GM23338 (cell line): ENCODE measurements at regions not wholly inside any gene's neighbourhood (a gene's known extent, or its start where the extent isn't known, plus 50 kb on each side); places are given as distances from the start of the nearest gene placed in this dataset.

Source experiments
- CREB1 ChIP-seq: fragments of 250-450 bp; sonication (Bioruptor Pico); IDR thresholded peaks from 2 replicates; pipeline ENCODE4 v1.5.0; 2020; ENCODE audit warnings: low read depth, mild to moderate bottlenecking, moderate library complexity
- TF ChIP-seq, protein P1 (sequence below), 2 experiments: fragments of 200-600 bp in 1 of 2; sonication (generic) in 1 of 2; conservative IDR thresholded peaks; 2 replicates each; pipeline versions ENCODE4 v1.5.1 to v1.6.1; 2016 to 2017; ENCODE audit warnings: antibody characterized with exemption in 2 of 2, low read depth in 2 of 2, mild to moderate bottlenecking in 2 of 2, moderate library complexity in 1 of 2

DNA sequence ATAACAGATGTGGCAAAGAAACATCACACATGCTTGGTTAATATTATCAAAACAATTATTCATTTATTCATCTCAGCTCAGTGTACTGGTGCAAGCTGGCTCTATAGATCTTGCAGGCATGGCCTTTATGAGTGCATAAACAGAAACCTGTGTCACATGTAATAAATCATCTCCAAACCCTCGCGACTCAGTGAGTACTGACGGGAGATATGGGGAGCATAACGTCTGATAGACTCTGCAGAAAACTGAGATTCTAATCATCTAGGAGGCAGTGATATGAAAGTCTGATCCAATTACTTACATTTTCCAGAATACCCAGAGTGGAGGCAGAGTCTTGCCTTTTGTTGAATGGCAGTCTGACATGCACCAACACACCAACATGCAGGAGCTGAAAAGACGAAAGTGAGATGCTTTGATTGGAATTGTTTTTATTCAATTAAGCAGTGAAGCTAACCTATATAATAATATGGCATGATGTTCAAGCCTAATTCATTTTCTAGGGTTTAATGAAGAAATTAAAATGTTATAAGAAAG lies 416.8 kb downstream of the RNF144A start:
- TF ChIP-seq, protein P1, sequence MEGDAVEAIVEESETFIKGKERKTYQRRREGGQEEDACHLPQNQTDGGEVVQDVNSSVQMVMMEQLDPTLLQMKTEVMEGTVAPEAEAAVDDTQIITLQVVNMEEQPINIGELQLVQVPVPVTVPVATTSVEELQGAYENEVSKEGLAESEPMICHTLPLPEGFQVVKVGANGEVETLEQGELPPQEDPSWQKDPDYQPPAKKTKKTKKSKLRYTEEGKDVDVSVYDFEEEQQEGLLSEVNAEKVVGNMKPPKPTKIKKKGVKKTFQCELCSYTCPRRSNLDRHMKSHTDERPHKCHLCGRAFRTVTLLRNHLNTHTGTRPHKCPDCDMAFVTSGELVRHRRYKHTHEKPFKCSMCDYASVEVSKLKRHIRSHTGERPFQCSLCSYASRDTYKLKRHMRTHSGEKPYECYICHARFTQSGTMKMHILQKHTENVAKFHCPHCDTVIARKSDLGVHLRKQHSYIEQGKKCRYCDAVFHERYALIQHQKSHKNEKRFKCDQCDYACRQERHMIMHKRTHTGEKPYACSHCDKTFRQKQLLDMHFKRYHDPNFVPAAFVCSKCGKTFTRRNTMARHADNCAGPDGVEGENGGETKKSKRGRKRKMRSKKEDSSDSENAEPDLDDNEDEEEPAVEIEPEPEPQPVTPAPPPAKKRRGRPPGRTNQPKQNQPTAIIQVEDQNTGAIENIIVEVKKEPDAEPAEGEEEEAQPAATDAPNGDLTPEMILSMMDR (conservative IDR thresholded peaks at IDR 0.05; ENCODE audit: low read depth in 2 of 2), result no peak
- no peak for TF ChIP-seq CREB1 (CRISPR knock-in tag)
